Left ventricle myocardium inferior (tissue), 1 donor: ENCODE measurements at regions not wholly inside any gene's neighbourhood (a gene's known extent, or its start where the extent isn't known, plus 50 kb on each side); places are given as distances from the start of the nearest gene placed in this dataset.

Experiments
- DNase-seq: peaks from one replicate; pipeline ENCODE4 v3.0.0-alpha.2; 2020
- H3K27ac ChIP-seq: fragments of 200-600 bp; replicated peaks from 2 replicates; pipeline ENCODE4 v1.8.0; 2021
- H3K27me3 ChIP-seq: fragments of 200-600 bp; 2 replicates; pipeline ENCODE4 v1.8.0; 2021; ENCODE audit warnings: low read depth
- H3K36me3 ChIP-seq: fragments of 200-600 bp; 2 replicates; pipeline ENCODE4 v1.8.0; 2021
- H3K4me1 ChIP-seq: fragments of 200-600 bp; 2 replicates; pipeline ENCODE4 v1.8.0; 2021
- H3K4me3 ChIP-seq: fragments of 200-600 bp; 2 replicates; pipeline ENCODE4 v1.8.0; 2021; ENCODE audit warnings: mild to moderate bottlenecking, moderate library complexity
- H3K9me3 ChIP-seq: fragments of 200-600 bp; replicated peaks from 2 replicates; pipeline ENCODE4 v1.8.0; 2021
- CTCF ChIP-seq: fragments of 200-600 bp; IDR thresholded peaks from 2 replicates; pipeline ENCODE4 v1.8.0; 2021; ENCODE audit warnings: antibody characterized with exemption, mild to moderate bottlenecking, borderline replicate concordance
- intact Hi-C: fragments of 100-400 bp; cut with micrococcal nuclease; formaldehyde crosslinking; loops from one replicate; pipeline ENCODE4 v1.11.0; 2022
- donor health status: DM: no; HTN: yes; CAD: no; lungs with severe emphysema.

DNA sequence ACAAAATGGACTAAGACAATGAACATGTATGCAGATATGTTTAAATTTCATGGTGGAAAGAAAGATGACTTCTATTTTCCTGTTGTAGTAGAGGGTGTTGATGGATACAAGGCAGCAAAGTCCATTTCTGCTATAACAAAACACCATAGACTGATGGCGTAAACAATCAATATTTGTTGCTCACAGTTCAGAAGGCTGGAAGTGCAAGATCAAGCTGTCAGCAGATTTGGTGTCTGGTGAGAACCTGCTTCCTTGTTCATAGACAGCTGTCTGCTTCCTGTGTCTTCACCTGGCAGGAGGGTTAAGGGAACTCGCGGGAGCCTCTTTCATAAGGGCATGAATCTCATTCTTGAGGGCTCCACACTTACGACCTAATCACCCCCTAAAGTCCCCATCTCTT is 83.0 kb upstream of the ELOVL5 start:
- intact Hi-C loops: no loop called here
- H3K27me3 ChIP-seq: no peaks in the 10 kb centered on the region
- H3K4me3 ChIP-seq: no peak overlapping the region
- no peak for DNase-seq
- TF ChIP-seq CTCF: no peak
- H3K9me3 ChIP-seq: no peaks in the 10 kb centered on the region
- H3K36me3 ChIP-seq: no peaks in the 10 kb centered on the region
- no peaks in the 10 kb centered on the region for H3K4me1 ChIP-seq
- no peak overlapping the region for H3K27ac ChIP-seq

GRCh38 chr6:53429401-53429800 is 80.7 kb upstream of the ELOVL5 start:
- H3K27me3 ChIP-seq: no peaks in the 10 kb centered on the region
- intact Hi-C loops: no loop called here
- no peak for TF ChIP-seq CTCF
- H3K4me3 ChIP-seq: no peak overlapping the region
- H3K27ac ChIP-seq: no peak overlapping the region
- no peak for DNase-seq
- H3K36me3 ChIP-seq: no peaks in the 10 kb centered on the region
- no peaks in the 10 kb centered on the region for H3K9me3 ChIP-seq
- H3K4me1 ChIP-seq: no peaks in the 10 kb centered on the region

GRCh38 chr6:53428886-53429285 is 80.1 kb upstream of the ELOVL5 start:
- Histone ChIP-seq H3K9me3 (no peaks in the 10 kb centered on the region), H3K4me1 (no peaks in the 10 kb centered on the region), H3K36me3 (no peaks in the 10 kb centered on the region), H3K27ac (no peak overlapping the region), H3K27me3 (no peaks in the 10 kb centered on the region), H3K4me3 (no peak overlapping the region)
- no peak for DNase-seq
- TF ChIP-seq CTCF: no peak
- intact Hi-C loops: no loop called here

DNA sequence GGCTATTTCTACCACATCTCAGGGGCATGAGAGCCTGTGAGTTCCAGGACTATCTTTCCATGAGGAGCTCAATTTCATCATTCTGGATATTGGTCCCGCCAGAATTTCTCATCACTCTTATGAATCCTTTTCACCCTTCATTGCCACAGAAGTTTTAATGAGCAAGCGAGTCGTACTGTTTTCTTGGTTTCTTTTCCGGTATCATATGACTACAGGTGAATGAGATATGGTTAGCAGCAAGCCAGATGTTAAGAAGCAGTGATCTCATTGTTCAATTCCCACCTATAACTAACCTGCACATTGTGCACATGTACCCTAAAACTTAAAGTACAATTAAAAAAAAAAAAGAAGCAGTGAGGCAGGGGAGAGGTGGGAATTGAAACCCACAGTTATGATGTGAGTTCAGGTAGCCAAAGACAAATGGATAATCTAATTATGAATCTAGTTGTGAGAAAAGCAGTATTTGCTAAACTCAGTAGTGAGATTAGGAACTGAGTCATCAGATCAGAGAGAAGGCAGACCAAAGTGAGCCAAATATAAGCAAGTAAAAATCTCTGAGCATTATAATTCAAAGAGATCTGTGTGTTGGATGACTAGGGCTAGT is 78.0 kb upstream of the ELOVL5 start:
- H3K4me3 ChIP-seq: no peak overlapping the region
- no peaks in the 10 kb centered on the region for H3K36me3 ChIP-seq
- intact Hi-C loops: no loop called here
- no peaks in the 10 kb centered on the region for H3K27me3 ChIP-seq
- H3K27ac ChIP-seq: no peak overlapping the region
- H3K9me3 ChIP-seq: no peaks in the 10 kb centered on the region
- H3K4me1 ChIP-seq: no peaks in the 10 kb centered on the region
- DNase-seq: no peak
- no peak for TF ChIP-seq CTCF

- Histone ChIP-seq H3K27ac (no peak overlapping the region), H3K4me3 (no peak overlapping the region), H3K27me3 (no peaks in the 10 kb centered on the region), H3K9me3 (no peaks in the 10 kb centered on the region), H3K4me1 (no peaks in the 10 kb centered on the region), H3K36me3 (no peaks in the 10 kb centered on the region)
- TF ChIP-seq CTCF: no peak
- intact Hi-C loops: no loop called here
- no peak for DNase-seq
Measured at GRCh38 chr6:53426117-53426516, 77.4 kb upstream of the ELOVL5 start.
